Ishikawa (cell line): ENCODE measurements at regions not wholly inside any gene's neighbourhood (a gene's known extent, or its start where the extent isn't known, plus 50 kb on each side); places are given as distances from the start of the nearest gene placed in this dataset.
A peak's percentile ranks its signal among the peaks of the same experiment; 100 is the strongest.

Experiments
- CEBPB ChIP-seq: IDR thresholded peaks from 2 replicates; pipeline ENCODE4 v1.6.1; 2012
- FOXM1 ChIP-seq: IDR thresholded peaks from 2 replicates; pipeline ENCODE4 v1.6.1; 2012; ENCODE audit warnings: low read depth, borderline replicate concordance
- MAX ChIP-seq: IDR thresholded peaks from 2 replicates; pipeline ENCODE4 v1.6.1; 2012
- RAD21 ChIP-seq: IDR thresholded peaks from 2 replicates; pipeline ENCODE4 v1.6.1; 2012; ENCODE audit warnings: low read depth
- TAF1 ChIP-seq: IDR thresholded peaks from 2 replicates; pipeline ENCODE4 v1.6.1; 2012; ENCODE audit warnings: low read depth, mild to moderate bottlenecking
- TCF12 ChIP-seq: IDR thresholded peaks from 2 replicates; pipeline ENCODE4 v1.6.1; 2012; ENCODE audit warnings: low read depth
- TEAD4 ChIP-seq: IDR thresholded peaks from 2 replicates; pipeline ENCODE4 v1.6.1; 2012
- YY1 ChIP-seq: IDR thresholded peaks from 2 replicates; pipeline ENCODE4 v1.6.1; 2012; ENCODE audit warnings: low read depth

DNA sequence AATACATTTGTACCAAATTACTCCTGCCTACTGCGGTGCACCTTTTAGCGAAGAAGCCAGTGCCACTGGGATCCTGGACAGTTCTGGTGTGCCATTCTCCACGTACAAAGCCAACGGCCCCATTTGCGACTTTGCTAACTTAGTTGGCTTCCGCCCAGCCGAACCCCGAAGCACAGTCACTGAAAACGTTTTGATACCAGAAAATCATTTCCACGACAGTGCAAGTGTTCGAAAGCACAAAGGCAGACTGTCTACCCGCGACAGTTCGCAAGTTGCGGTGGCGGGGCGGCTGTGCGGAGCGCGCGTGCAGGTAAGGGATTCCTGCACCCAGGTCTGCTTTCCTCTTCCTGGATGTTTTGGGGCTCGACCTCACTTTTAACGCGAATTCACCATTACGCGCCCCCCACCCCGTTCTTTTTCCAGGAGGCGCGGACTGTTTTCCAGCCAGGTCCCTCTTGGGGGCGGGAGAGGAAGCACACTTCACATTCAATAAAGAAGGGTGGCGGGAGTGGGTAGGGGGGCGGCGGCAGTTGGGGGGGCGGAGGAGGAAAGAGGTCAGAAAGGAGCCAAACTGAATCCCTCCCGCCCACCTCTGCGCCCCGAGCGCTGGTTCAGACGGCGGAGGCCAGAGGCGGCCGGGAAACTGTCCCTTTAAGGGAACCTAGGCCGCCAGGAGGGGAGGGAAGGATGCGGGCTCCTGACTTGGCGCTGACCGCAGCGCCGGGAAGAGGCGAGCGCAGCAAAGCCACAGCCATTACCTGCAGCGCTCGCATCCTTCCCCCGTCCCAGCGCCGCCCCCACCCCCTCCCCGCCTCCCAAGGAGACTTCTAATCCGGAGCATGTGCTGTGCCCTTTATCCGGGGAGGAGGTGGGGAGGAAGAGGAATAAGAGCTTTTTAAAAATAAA is 107.4 kb upstream of the KCTD1 start:
- no peak for TF ChIP-seq TEAD4
- TF ChIP-seq RAD21: no peak
- TF ChIP-seq MAX: no peak
- no peak for TF ChIP-seq TCF12
- no peak for TF ChIP-seq FOXM1
- no peak for TF ChIP-seq TAF1
- no peak for TF ChIP-seq CEBPB
- peak; percentile 44; the same call in 1 of the 2 replicates for TF ChIP-seq YY1
